ENCODE measurements at regions not wholly inside any gene's neighbourhood (a gene's known extent, or its start where the extent isn't known, plus 50 kb on each side); places are given as distances from the start of the nearest gene placed in this dataset.

DNA sequence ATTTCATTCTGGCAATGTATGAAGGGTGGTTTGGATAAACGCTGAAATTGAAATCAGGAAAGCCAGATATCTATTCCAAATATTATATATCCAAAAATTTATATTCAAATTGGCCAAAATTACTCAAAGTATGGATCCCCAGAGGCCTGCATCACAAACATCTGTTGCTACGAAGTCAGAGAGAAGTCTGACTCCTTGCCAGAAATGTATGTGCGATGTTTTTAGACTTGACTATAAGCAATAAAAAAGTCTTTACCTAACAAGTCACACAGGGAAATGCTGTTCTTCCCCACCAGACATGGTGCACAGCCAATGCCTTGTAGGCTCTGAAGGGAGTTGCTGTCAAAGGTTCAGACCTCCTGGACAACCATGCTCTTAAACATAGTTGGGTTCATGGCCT, 533.1 kb downstream of the OTOL1 start:
- no peak for TF ChIP-seq CTCF (IDR thresholded peaks at IDR 0.05)
- TF ChIP-seq TEAD1 (CRISPR knock-in tag; IDR thresholded peaks at IDR 0.05), result no peak
- TF ChIP-seq MAX (CRISPR knock-in tag; IDR thresholded peaks at IDR 0.05), result no peak
- no peak for TF ChIP-seq NR1H2 (CRISPR knock-in tag; IDR thresholded peaks at IDR 0.05)
- TF ChIP-seq FOXP1 (CRISPR knock-in tag; IDR thresholded peaks at IDR 0.05; ENCODE audit: borderline replicate concordance), result no peak
- TF ChIP-seq ZNF425 (CRISPR knock-in tag; conservative IDR thresholded peaks at IDR 0.05), result no peak
- no peak for TF ChIP-seq SMAD3 (CRISPR knock-in tag; IDR thresholded peaks at IDR 0.05; ENCODE audit: borderline replicate concordance)
- TF ChIP-seq CREB1 (CRISPR knock-in tag; IDR thresholded peaks at IDR 0.05), result no peak
- no peak for TF ChIP-seq CBFB (CRISPR knock-in tag; IDR thresholded peaks at IDR 0.05; ENCODE audit: low read depth)

All from WTC11 (cell line).